Keratinocyte (primary cell): ENCODE measurements at regions not wholly inside any gene's neighbourhood (a gene's known extent, or its start where the extent isn't known, plus 50 kb on each side); places are given as distances from the start of the nearest gene placed in this dataset.

ENCODE experiments used
- EZH2 ChIP-seq: IDR thresholded peaks from one replicate; pipeline ENCODE4 v1.6.1; 2012; ENCODE audit warnings: inconsistent platforms, mild to moderate bottlenecking, low read length, moderate library complexity
- TF ChIP-seq, protein P1 (sequence below), 3 experiments: IDR thresholded peaks in 1 of 3; conservative IDR thresholded peaks in 1 of 3; optimal IDR thresholded peaks in 1 of 3; 2 replicates in 2 of 3; 3 replicates in 1 of 3; pipeline versions ENCODE3 to v1.5.1; 2011; ENCODE audit warnings: low read length in 3 of 3, mild to moderate bottlenecking in 3 of 3, moderate library complexity in 2 of 3, control low read depth in 1 of 3, inconsistent platforms in 1 of 3; ENCODE audit not compliant: insufficient read depth in 2 of 3; ENCODE audit errors: extremely low read depth in 1 of 3

DNA sequence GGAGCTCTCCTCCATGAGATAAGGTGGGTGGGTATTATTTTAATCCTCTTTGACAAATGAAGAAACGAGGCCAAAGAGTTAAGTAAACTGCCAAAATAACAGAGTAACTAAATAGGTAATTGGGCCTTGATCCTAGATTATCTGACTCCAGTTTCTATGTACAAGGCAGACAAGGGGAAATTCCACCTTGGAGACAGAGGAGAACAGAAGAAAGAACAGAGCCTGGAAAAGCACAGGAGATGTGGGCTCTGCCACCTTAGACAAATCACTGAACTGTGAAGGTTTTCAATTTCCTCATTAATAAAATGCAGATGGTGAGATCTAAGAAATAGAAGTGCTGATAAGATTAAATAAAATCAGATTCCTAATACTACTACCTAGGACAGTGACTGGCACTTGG is 310.2 kb upstream of the TLE3 start:
- TF ChIP-seq, protein P1, sequence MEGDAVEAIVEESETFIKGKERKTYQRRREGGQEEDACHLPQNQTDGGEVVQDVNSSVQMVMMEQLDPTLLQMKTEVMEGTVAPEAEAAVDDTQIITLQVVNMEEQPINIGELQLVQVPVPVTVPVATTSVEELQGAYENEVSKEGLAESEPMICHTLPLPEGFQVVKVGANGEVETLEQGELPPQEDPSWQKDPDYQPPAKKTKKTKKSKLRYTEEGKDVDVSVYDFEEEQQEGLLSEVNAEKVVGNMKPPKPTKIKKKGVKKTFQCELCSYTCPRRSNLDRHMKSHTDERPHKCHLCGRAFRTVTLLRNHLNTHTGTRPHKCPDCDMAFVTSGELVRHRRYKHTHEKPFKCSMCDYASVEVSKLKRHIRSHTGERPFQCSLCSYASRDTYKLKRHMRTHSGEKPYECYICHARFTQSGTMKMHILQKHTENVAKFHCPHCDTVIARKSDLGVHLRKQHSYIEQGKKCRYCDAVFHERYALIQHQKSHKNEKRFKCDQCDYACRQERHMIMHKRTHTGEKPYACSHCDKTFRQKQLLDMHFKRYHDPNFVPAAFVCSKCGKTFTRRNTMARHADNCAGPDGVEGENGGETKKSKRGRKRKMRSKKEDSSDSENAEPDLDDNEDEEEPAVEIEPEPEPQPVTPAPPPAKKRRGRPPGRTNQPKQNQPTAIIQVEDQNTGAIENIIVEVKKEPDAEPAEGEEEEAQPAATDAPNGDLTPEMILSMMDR (optimal IDR thresholded peaks at IDR 0.05 in 1 of 3, IDR thresholded peaks at IDR 0.05 in 1 of 3, conservative IDR thresholded peaks at IDR 0.05 in 1 of 3; ENCODE audit: extremely low read depth in 1 of 3, insufficient read depth in 2 of 3, low read length in 3 of 3): no peak
- TF ChIP-seq EZH2: no peak
